Keratinocyte (primary cell): ENCODE measurements at regions not wholly inside any gene's neighbourhood (a gene's known extent, or its start where the extent isn't known, plus 50 kb on each side); places are given as distances from the start of the nearest gene placed in this dataset.

Source experiments
- DNase-seq: peaks from one replicate; pipeline ENCODE4 v3.0.0-alpha.2; 2011; ENCODE audit warnings: low read depth, missing footprints, low spot score
- FAIRE-seq: peaks from 2 replicates; lab custom pipeline; 2011; peaks lifted over from hg19 to GRCh38; lab: Jason Lieb, UNC
- H2AFZ ChIP-seq: 2 replicates; pipeline ENCODE4 v1.6.0; 2012; ENCODE audit warnings: low read length, control low read depth, inconsistent platforms; ENCODE audit not compliant: control insufficient read depth
- H3K27ac ChIP-seq: 2 replicates; pipeline ENCODE4 v1.5.1; 2011; ENCODE audit warnings: low read length; ENCODE audit not compliant: control insufficient read depth, insufficient read depth
- H3K27me3 ChIP-seq: 3 replicates; pipeline ENCODE4 v1.6.0; 2011; ENCODE audit warnings: low read length; ENCODE audit not compliant: control insufficient read depth, insufficient read depth; ENCODE audit errors: extremely low read depth
- H3K36me3 ChIP-seq, 2 experiments: 2 replicates in 1 of 2; 3 replicates in 1 of 2; pipeline ENCODE4 v1.5.1; 2011; ENCODE audit warnings: low read length in 2 of 2, mild to moderate bottlenecking in 1 of 2; ENCODE audit not compliant: control insufficient read depth in 2 of 2, insufficient read depth in 2 of 2; ENCODE audit errors: extremely low read depth in 1 of 2
- H3K4me1 ChIP-seq: 3 replicates; pipeline ENCODE4 v1.5.1; 2011; ENCODE audit warnings: low read length; ENCODE audit not compliant: control insufficient read depth, insufficient read depth; ENCODE audit errors: extremely low read depth
- H3K4me2 ChIP-seq: 3 replicates; pipeline ENCODE4 v1.6.0; 2011; ENCODE audit warnings: low read depth, low read length; ENCODE audit not compliant: control insufficient read depth, insufficient read depth; ENCODE audit errors: extremely low read depth
- H3K4me3 ChIP-seq, 3 experiments: fragments of 200-600 bp in 1 of 3; sonication (generic) in 1 of 3; 2 replicates in 2 of 3; 3 replicates in 1 of 3; pipeline ENCODE4 v1.5.1; 2011 to 2016; ENCODE audit warnings: low read length in 3 of 3, mild to moderate bottlenecking in 3 of 3, control low read depth in 2 of 3, inconsistent platforms in 1 of 3, low read depth in 1 of 3, mixed read lengths in 1 of 3, mixed run types in 1 of 3, moderate library complexity in 1 of 3; ENCODE audit not compliant: control insufficient read depth in 2 of 3, insufficient read depth in 2 of 3; ENCODE audit errors: extremely low read depth in 1 of 3
- H3K79me2 ChIP-seq: 2 replicates; pipeline ENCODE4 v1.6.0; 2012; ENCODE audit warnings: low read length; ENCODE audit not compliant: control insufficient read depth, insufficient read depth
- H3K9ac ChIP-seq: 3 replicates; pipeline ENCODE4 v1.6.0; 2011; ENCODE audit warnings: low read length; ENCODE audit not compliant: control insufficient read depth, insufficient read depth; ENCODE audit errors: extremely low read depth
- H3K9me1 ChIP-seq: 3 replicates; pipeline ENCODE4 v1.6.0; 2011; ENCODE audit warnings: low read length; ENCODE audit not compliant: control insufficient read depth, insufficient read depth; ENCODE audit errors: extremely low read depth
- H3K9me3 ChIP-seq: 2 replicates; pipeline ENCODE4 v1.5.1; 2012; ENCODE audit warnings: low read depth, low read length; ENCODE audit not compliant: control insufficient read depth
- H4K20me1 ChIP-seq: 3 replicates; pipeline ENCODE4 v1.6.0; 2011; ENCODE audit warnings: low read length; ENCODE audit not compliant: control insufficient read depth, insufficient read depth; ENCODE audit errors: extremely low read depth
- EZH2 ChIP-seq: IDR thresholded peaks from one replicate; pipeline ENCODE4 v1.6.1; 2012; ENCODE audit warnings: inconsistent platforms, mild to moderate bottlenecking, low read length, moderate library complexity
- dilution Hi-C: fragments of 300-500 bp; cut with MboI; formaldehyde crosslinking; loops from one replicate; pipeline ENCODE4 v1.7.0; 2020; ENCODE audit warnings: low sequenced_read_pairs; ENCODE audit not compliant: extremely low pct_ligation_motif_present
- TF ChIP-seq, protein P1 (sequence below), 3 experiments: IDR thresholded peaks in 1 of 3; conservative IDR thresholded peaks in 1 of 3; optimal IDR thresholded peaks in 1 of 3; 2 replicates in 2 of 3; 3 replicates in 1 of 3; pipeline versions ENCODE3 to v1.5.1; 2011; ENCODE audit warnings: low read length in 3 of 3, mild to moderate bottlenecking in 3 of 3, moderate library complexity in 2 of 3, control low read depth in 1 of 3, inconsistent platforms in 1 of 3; ENCODE audit not compliant: insufficient read depth in 2 of 3; ENCODE audit errors: extremely low read depth in 1 of 3

DNA sequence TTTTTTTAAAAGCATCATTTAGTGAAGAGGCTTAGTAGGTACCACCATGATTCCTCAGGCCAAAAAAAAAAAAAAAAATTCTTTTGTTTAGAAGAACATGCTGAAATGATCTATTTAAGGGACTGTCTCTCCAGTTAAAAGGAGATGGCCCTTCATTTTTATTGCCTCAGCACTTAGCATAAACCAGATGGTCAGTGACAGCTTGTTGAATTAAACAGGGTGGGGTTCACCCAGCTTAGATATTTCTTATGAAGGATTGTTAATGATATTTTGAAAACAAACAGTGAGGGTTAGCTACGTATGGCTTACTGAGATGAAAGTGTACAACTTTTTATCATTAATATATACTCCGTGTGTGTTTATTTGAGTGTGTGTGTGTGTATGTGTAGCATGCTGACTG, 203.7 kb downstream of the FAM181B start:
- no peaks in the 10 kb centered on the region for H3K27me3 ChIP-seq
- no peak overlapping the region for H3K27ac ChIP-seq
- FAIRE-seq (no peak), DNase-seq (no peak)
- H3K79me2 ChIP-seq, result no peaks in the 10 kb centered on the region
- dilution Hi-C loops, result no loop called here
- TF ChIP-seq, protein P1, sequence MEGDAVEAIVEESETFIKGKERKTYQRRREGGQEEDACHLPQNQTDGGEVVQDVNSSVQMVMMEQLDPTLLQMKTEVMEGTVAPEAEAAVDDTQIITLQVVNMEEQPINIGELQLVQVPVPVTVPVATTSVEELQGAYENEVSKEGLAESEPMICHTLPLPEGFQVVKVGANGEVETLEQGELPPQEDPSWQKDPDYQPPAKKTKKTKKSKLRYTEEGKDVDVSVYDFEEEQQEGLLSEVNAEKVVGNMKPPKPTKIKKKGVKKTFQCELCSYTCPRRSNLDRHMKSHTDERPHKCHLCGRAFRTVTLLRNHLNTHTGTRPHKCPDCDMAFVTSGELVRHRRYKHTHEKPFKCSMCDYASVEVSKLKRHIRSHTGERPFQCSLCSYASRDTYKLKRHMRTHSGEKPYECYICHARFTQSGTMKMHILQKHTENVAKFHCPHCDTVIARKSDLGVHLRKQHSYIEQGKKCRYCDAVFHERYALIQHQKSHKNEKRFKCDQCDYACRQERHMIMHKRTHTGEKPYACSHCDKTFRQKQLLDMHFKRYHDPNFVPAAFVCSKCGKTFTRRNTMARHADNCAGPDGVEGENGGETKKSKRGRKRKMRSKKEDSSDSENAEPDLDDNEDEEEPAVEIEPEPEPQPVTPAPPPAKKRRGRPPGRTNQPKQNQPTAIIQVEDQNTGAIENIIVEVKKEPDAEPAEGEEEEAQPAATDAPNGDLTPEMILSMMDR (optimal IDR thresholded peaks at IDR 0.05 in 1 of 3, IDR thresholded peaks at IDR 0.05 in 1 of 3, conservative IDR thresholded peaks at IDR 0.05 in 1 of 3; ENCODE audit: extremely low read depth in 1 of 3, insufficient read depth in 2 of 3, low read length in 3 of 3), result no peak
- TF ChIP-seq EZH2, result no peak
- H3K4me2 ChIP-seq, result no peak overlapping the region
- H3K4me1 ChIP-seq, result no peaks in the 10 kb centered on the region
- H4K20me1 ChIP-seq, result no peaks in the 10 kb centered on the region
- no peak overlapping the region for H3K4me3 ChIP-seq
- no peak overlapping the region for H3K9ac ChIP-seq
- no peak overlapping the region for H2AFZ ChIP-seq
- H3K36me3 ChIP-seq, result no peaks in the 10 kb centered on the region
- H3K9me3 ChIP-seq, result no peaks in the 10 kb centered on the region
- no peaks in the 10 kb centered on the region for H3K9me1 ChIP-seq

DNA sequence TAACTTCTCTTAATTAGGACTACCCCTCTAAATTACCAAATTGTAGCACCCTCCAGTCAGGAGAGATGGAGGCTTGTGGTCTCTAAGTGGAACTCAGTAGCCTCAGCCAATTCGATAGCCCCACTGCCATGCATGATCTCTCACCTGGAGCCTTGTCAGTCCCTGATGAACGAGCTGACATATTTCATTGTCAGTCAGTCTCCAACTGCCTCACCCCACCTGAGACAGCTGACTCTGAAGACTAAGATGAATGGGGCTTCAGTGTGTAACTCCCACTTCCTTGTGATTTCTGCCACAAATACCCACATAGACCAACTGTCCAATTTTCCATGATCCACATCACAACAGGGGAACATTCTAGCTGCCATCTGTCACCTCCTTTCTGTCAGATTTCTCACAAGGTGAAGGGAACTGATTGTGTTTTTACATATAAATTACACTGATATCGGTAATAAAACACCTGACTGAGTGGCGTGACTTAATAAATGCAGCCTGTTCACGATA, 206.5 kb downstream of the FAM181B start:
- H3K9me1 ChIP-seq, result no peaks in the 10 kb centered on the region

More for the DNA sequence above, 206.5 kb downstream of the FAM181B start:
- Histone ChIP-seq H3K9me3 (no peaks in the 10 kb centered on the region), H2AFZ (no peak overlapping the region), H3K36me3 (no peaks in the 10 kb centered on the region), H3K27me3 (no peaks in the 10 kb centered on the region), H3K9ac (no peak overlapping the region), H3K4me2 (no peak overlapping the region), H4K20me1 (no peaks in the 10 kb centered on the region), H3K27ac (no peak overlapping the region), H3K4me1 (no peaks in the 10 kb centered on the region), H3K4me3 (no peak overlapping the region), H3K79me2 (no peaks in the 10 kb centered on the region)
- TF ChIP-seq, protein P1 (optimal IDR thresholded peaks at IDR 0.05 in 1 of 3, IDR thresholded peaks at IDR 0.05 in 1 of 3, conservative IDR thresholded peaks at IDR 0.05 in 1 of 3; ENCODE audit: extremely low read depth in 1 of 3, insufficient read depth in 2 of 3, low read length in 3 of 3), result no peak
- TF ChIP-seq EZH2, result no peak
- FAIRE-seq (no peak), DNase-seq (no peak)
- dilution Hi-C loops, result no loop called here
